ENCODE measurements at regions not wholly inside any gene's neighbourhood (a gene's known extent, or its start where the extent isn't known, plus 50 kb on each side); places are given as distances from the start of the nearest gene placed in this dataset.
A peak's percentile ranks its signal among the peaks of the same experiment; 100 is the strongest.

GRCh38 chr18:68520406-68521075 is 194.4 kb downstream of the TMX3 start:
- DNase-seq: no peak

- DNase-seq: no peak
Observed at GRCh38 chr18:68519336-68519735, 195.6 kb downstream of the TMX3 start.

- DNase-seq: no peak
Observed at GRCh38 chr18:68509902-68510301, 205.0 kb downstream of the TMX3 start.

GRCh38 chr18:68507781-68508180 is 207.1 kb downstream of the TMX3 start:
- DNase-seq: no peak

GRCh38 chr18:68505178-68505574 is 209.7 kb downstream of the TMX3 start:
- DNase-seq: no peak

- no peak for DNase-seq
Observed at GRCh38 chr18:68504441-68505177, 210.3 kb downstream of the TMX3 start.

- no peak for DNase-seq
Observed at GRCh38 chr18:68500556-68500955, 214.4 kb downstream of the TMX3 start.

GRCh38 chr18:68499141-68499540 is 215.8 kb downstream of the TMX3 start:
- no peak for DNase-seq

GRCh38 chr18:68498636-68499035 is 216.3 kb downstream of the TMX3 start:
- no peak for DNase-seq

GRCh38 chr18:68498185-68498584 is 216.7 kb downstream of the TMX3 start:
- DNase-seq: no peak

GRCh38 chr18:68494802-68495581 is 219.9 kb downstream of the TMX3 start:
- no peak for DNase-seq

- DNase-seq: no peak
Observed at GRCh38 chr18:68489013-68489792, 225.7 kb downstream of the TMX3 start.

GRCh38 chr18:68484241-68484640 is 230.7 kb downstream of the TMX3 start:
- no peak for DNase-seq

- no peak for DNase-seq
Observed at GRCh38 chr18:68482815-68483214, 232.1 kb downstream of the TMX3 start.

- no peak for DNase-seq
Observed at GRCh38 chr18:68480196-68480595, 234.7 kb downstream of the TMX3 start.

- DNase-seq: no peak
Observed at GRCh38 chr18:68478246-68478645, 236.7 kb downstream of the TMX3 start.

GRCh38 chr18:68475883-68476282 is 239.0 kb downstream of the TMX3 start:
- no peak for DNase-seq

GRCh38 chr18:68472701-68473295 is 242.1 kb downstream of the TMX3 start:
- no peak for DNase-seq

GRCh38 chr18:68469049-68469625 is 245.8 kb downstream of the TMX3 start:
- DNase-seq: no peak

- DNase-seq: peak in 1 of 2 experiments; percentile 36
Observed at GRCh38 chr18:68467957-68468356, 247.0 kb downstream of the TMX3 start.

GRCh38 chr18:68467329-68467728 is 247.6 kb downstream of the TMX3 start:
- no peak for DNase-seq

GRCh38 chr18:68466672-68467071 is 248.2 kb downstream of the TMX3 start:
- DNase-seq: no peak

All from SHP77 (cell line).